MM.1S (cell line): ENCODE measurements at regions not wholly inside any gene's neighbourhood (a gene's known extent, or its start where the extent isn't known, plus 50 kb on each side); places are given as distances from the start of the nearest gene placed in this dataset.

Experiments used
- CTCF ChIP-seq: fragments of 300-600 bp; sonication (generic); IDR thresholded peaks from 2 replicates; pipeline ENCODE4 v1.5.1; 2016; ENCODE audit warnings: antibody characterized with exemption, low read length, mixed read lengths
- EZH2 ChIP-seq: fragments of 300-600 bp; sonication (generic); optimal IDR thresholded peaks from 2 replicates; pipeline ENCODE3; 2017; ENCODE audit warnings: low read depth, mild to moderate bottlenecking, antibody characterized with exemption, low read length, mixed read lengths

DNA sequence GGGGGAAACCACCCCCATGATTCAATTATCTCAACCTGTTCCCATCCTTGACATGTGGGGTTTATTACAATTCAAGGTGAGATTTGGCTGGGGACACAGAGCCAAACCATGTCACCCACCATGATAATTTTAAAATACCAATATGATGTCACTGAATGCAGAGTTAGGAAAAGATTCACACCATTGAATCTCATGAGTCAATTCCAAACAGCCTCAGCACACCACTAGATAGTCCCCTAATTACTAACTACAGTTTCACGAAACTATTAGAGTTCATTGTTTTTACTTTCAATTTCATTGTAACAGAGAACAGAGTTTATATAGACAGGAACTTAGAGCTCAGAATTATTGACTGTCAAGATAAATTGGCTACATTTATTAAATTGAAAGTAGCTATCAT lies 410.2 kb downstream of the FAM47A start:
- TF ChIP-seq CTCF (no peak), EZH2 (no peak)
